Stomach (tissue), 8 donors: ENCODE measurements at regions not wholly inside any gene's neighbourhood (a gene's known extent, or its start where the extent isn't known, plus 50 kb on each side); places are given as distances from the start of the nearest gene placed in this dataset.
A peak's percentile ranks its signal among the peaks of the same experiment; 100 is the strongest.

Source experiments
- DNase-seq, 2 donors: peaks; one replicate each; pipeline versions ENCODE4 v3.0.0 to v3.0.0-alpha.2; 2013 to 2019
- H3K27ac ChIP-seq, 5 donors: fragments of 200-600 bp in 4 of 5; sonication (generic) in 4 of 5; one replicate each; pipeline ENCODE4 v1.5.1; 2013 to 2019; ENCODE audit warnings: mild to moderate bottlenecking in 1 of 5, moderate library complexity in 1 of 5
- H3K27me3 ChIP-seq, 3 donors: fragments of 200-600 bp; sonication (generic); one replicate each; pipeline ENCODE4 v1.5.1; 2017 to 2019; ENCODE audit warnings: mixed run types in 1 of 3
- H3K36me3 ChIP-seq, 4 donors: fragments of 200-600 bp; sonication (generic); 1 replicate in 3 of 4; 2 replicates in 1 of 4; pipeline ENCODE4 v1.5.1; 2016 to 2019
- H3K4me1 ChIP-seq, 4 donors: fragments of 200-600 bp; sonication (generic); one replicate each; pipeline ENCODE4 v1.5.1; 2016 to 2019
- H3K4me3 ChIP-seq, 4 donors: fragments of 200-600 bp; sonication (generic) in 3 of 4; one replicate each; pipeline ENCODE4 v1.5.1; 2016 to 2019; ENCODE audit warnings: mild to moderate bottlenecking in 1 of 4
- H3K9me3 ChIP-seq, 4 donors: fragments of 200-600 bp; sonication (generic); one replicate each; pipeline ENCODE4 v1.5.1; 2016 to 2019
- CTCF ChIP-seq, 7 experiments: fragments of 450-650 bp in 4 of 7; fragments of 200-600 bp in 3 of 7; sonication (generic) in 3 of 7; IDR thresholded peaks; one replicate each; pipeline ENCODE4 v1.5.1; 2016 to 2019; ENCODE audit warnings: antibody characterized with exemption in 7 of 7, control low read depth in 2 of 7, mild to moderate bottlenecking in 1 of 7
- EP300 ChIP-seq: sonication (generic); formaldehyde crosslinking; IDR thresholded peaks from one replicate; pipeline ENCODE4 v1.6.1; 2017; ENCODE audit warnings: antibody characterized with exemption
- POLR2A ChIP-seq, 4 donors: fragments of 450-650 bp; IDR thresholded peaks; one replicate each; pipeline ENCODE4 v1.6.1; 2016; ENCODE audit warnings: antibody characterized with exemption in 4 of 4, control low read depth in 2 of 4, mild to moderate bottlenecking in 1 of 4, moderate library complexity in 1 of 4
- POLR2AphosphoS5 ChIP-seq, 3 donors: sonication (generic); formaldehyde crosslinking; IDR thresholded peaks; one replicate each; pipeline ENCODE4 v1.6.1; 2016; ENCODE audit warnings: antibody characterized with exemption in 3 of 3
- WGBS, 5 donors: extraction: QIAGEN DNeasy Blood & Tissue Kit in 3 of 5; methylation state at CpG; one replicate each; pipeline versions ENCODE4 v1.1.5 to v1.1.7; 2013 to 2018; 5-methylcytosine and 5-hydroxymethylcytosine counted together
- intact Hi-C: fragments of 100-400 bp; cut with DNase I; formaldehyde crosslinking; loops from one replicate; pipeline ENCODE4 v1.15.1; 2023; ENCODE audit warnings: low total_unique reads
- donor health status: healthy with polysubstance abuse.
- donor health status: Bipolar disorder and iron deficiency.
- donor health status: healthy.

- Histone ChIP-seq H3K4me1 (no peaks in the 10 kb centered on the region), H3K9me3 (peaks cover 0 to 4% (median under 1%) of the 10 kb centered on the region in 4 donors), H3K27ac (no peak overlapping the region), H3K36me3 (no peaks in the 10 kb centered on the region), H3K27me3 (no peaks in the 10 kb centered on the region), H3K4me3 (no peak overlapping the region)
- DNase-seq: no peak
- 66 to 76% (median 71%) methylated on average over 10 of the region's 10 CpGs for WGBS, 5 donors
- TF ChIP-seq EP300: no peak
- no peak for TF ChIP-seq POLR2AphosphoS5 (IDR thresholded peaks at IDR 0.05)
- TF ChIP-seq POLR2A (IDR thresholded peaks at IDR 0.05): no peak
- no peak for TF ChIP-seq CTCF (IDR thresholded peaks at IDR 0.05)
- intact Hi-C loops: no loop called here
Measured at GRCh38 chr1:209516771-209517680, 66.5 kb upstream of the CAMK1G start.

- intact Hi-C loops: no loop called here
- H3K4me3 ChIP-seq: no peak overlapping the region
- H3K36me3 ChIP-seq: no peaks in the 10 kb centered on the region
- peaks cover 0 to 4% (median 0%) of the 10 kb centered on the region in 4 donors for H3K9me3 ChIP-seq
- WGBS, 5 donors: 75 to 98% (median 87%) methylated on average over 2 of the region's 2 CpGs
- TF ChIP-seq EP300 (no peak), POLR2AphosphoS5 (IDR thresholded peaks at IDR 0.05) (no peak)
- H3K27ac ChIP-seq: no peak overlapping the region
- no peaks in the 10 kb centered on the region for H3K4me1 ChIP-seq
- no peak for DNase-seq
- H3K27me3 ChIP-seq: no peaks in the 10 kb centered on the region
Measured at GRCh38 chr1:209517681-209518050, 65.8 kb upstream of the CAMK1G start.

- H3K4me3 ChIP-seq: no peak overlapping the region
- no peak overlapping the region for H3K27ac ChIP-seq
- 88 to 92% (median 88%) methylated on average over 4 of the region's 4 CpGs for WGBS, 5 donors
- H3K27me3 ChIP-seq: no peaks in the 10 kb centered on the region
- H3K36me3 ChIP-seq: no peaks in the 10 kb centered on the region
- intact Hi-C loops: no loop called here
- no peak for TF ChIP-seq POLR2AphosphoS5 (IDR thresholded peaks at IDR 0.05)
- no peak for TF ChIP-seq POLR2A (IDR thresholded peaks at IDR 0.05)
- TF ChIP-seq CTCF (IDR thresholded peaks at IDR 0.05): no peak
- TF ChIP-seq EP300: no peak
- H3K9me3 ChIP-seq: peaks cover 0 to 4% (median 0%) of the 10 kb centered on the region in 4 donors
- no peak for DNase-seq
- H3K4me1 ChIP-seq: no peaks in the 10 kb centered on the region
Measured at GRCh38 chr1:209519786-209520185, 63.7 kb upstream of the CAMK1G start.

- TF ChIP-seq POLR2AphosphoS5 (IDR thresholded peaks at IDR 0.05): no peak
- H3K27ac ChIP-seq: no peak overlapping the region
- intact Hi-C loops: no loop called here
- no peak overlapping the region for H3K4me3 ChIP-seq
- H3K36me3 ChIP-seq: no peaks in the 10 kb centered on the region
- no peaks in the 10 kb centered on the region for H3K27me3 ChIP-seq
- WGBS, 5 donors: 28 to 50% (median 35%) methylated on average over 3 of the region's 3 CpGs
- DNase-seq: no peak
- peaks cover 4 to 7% (median 6%) of the 10 kb centered on the region in 4 donors for H3K4me1 ChIP-seq
- H3K9me3 ChIP-seq: peaks cover 0 to 4% (median 0%) of the 10 kb centered on the region in 4 donors
Measured at GRCh38 chr1:209522826-209523225, 60.7 kb upstream of the CAMK1G start.

- H3K9me3 ChIP-seq: no peaks in the 10 kb centered on the region
- no peak overlapping the region for H3K4me3 ChIP-seq
- intact Hi-C loops: no loop called here
- 15 to 43% (median 38%) methylated on average over 2 of the region's 2 CpGs for WGBS, 5 donors
- peak in 1 of 2 donors; percentile 28 for DNase-seq
- H3K4me1 ChIP-seq: peaks cover 4 to 18% (median 16%) of the 10 kb centered on the region in 4 donors
- TF ChIP-seq POLR2A (IDR thresholded peaks at IDR 0.05) (no peak), CTCF (IDR thresholded peaks at IDR 0.05) (no peak), POLR2AphosphoS5 (IDR thresholded peaks at IDR 0.05) (no peak), EP300 (no peak)
- H3K36me3 ChIP-seq: no peaks in the 10 kb centered on the region
- no peaks in the 10 kb centered on the region for H3K27me3 ChIP-seq
- no peak overlapping the region for H3K27ac ChIP-seq
Measured at GRCh38 chr1:209526137-209526536, 57.4 kb upstream of the CAMK1G start.
